ENCODE measurements at regions not wholly inside any gene's neighbourhood (a gene's known extent, or its start where the extent isn't known, plus 50 kb on each side); places are given as distances from the start of the nearest gene placed in this dataset.
"Not testable (repeated sequence)": the region's sequence is repeated elsewhere in the genome, so short reads cannot be mapped to it uniquely, and the experiment has no call there.

GRCh38 chr21:10392301-10392700 is 129.1 kb upstream of the TPTE start:
- not testable (repeated sequence) for H3K36me3 ChIP-seq (ENCODE audit: control insufficient read depth, low read depth, low read length); H3K9ac ChIP-seq (ENCODE audit: low read length); H3K27me3 ChIP-seq (ENCODE audit: control insufficient read depth, insufficient read depth, low read length); H3K4me3 ChIP-seq (ENCODE audit: low read length); H3K27ac ChIP-seq (ENCODE audit: low read length); H3K4me1 ChIP-seq (ENCODE audit: control insufficient read depth, low read depth, low read length)
- H3K9me3 ChIP-seq (ENCODE audit: control insufficient read depth, low read depth, low read length): peaks cover 47% of the 10 kb centered on the region

- not testable (repeated sequence) for H3K36me3 ChIP-seq (ENCODE audit: control insufficient read depth, low read depth, low read length); H3K27me3 ChIP-seq (ENCODE audit: control insufficient read depth, insufficient read depth, low read length); H3K9ac ChIP-seq (ENCODE audit: low read length); H3K4me1 ChIP-seq (ENCODE audit: control insufficient read depth, low read depth, low read length); H3K4me3 ChIP-seq (ENCODE audit: low read length); H3K27ac ChIP-seq (ENCODE audit: low read length)
- peaks cover 35% of the 10 kb centered on the region for H3K9me3 ChIP-seq (ENCODE audit: control insufficient read depth, low read depth, low read length)
Observed at GRCh38 chr21:10395963-10396362, 125.4 kb upstream of the TPTE start.

- not testable (repeated sequence) for H3K4me1 ChIP-seq (ENCODE audit: control insufficient read depth, low read depth, low read length); H3K9ac ChIP-seq (ENCODE audit: low read length); H3K27me3 ChIP-seq (ENCODE audit: control insufficient read depth, insufficient read depth, low read length); H3K36me3 ChIP-seq (ENCODE audit: control insufficient read depth, low read depth, low read length); H3K4me3 ChIP-seq (ENCODE audit: low read length); H3K27ac ChIP-seq (ENCODE audit: low read length)
- peaks cover 41% of the 10 kb centered on the region for H3K9me3 ChIP-seq (ENCODE audit: control insufficient read depth, low read depth, low read length)
Observed at GRCh38 chr21:10397495-10397915, 123.9 kb upstream of the TPTE start.

- H3K27ac ChIP-seq (ENCODE audit: low read length); H3K9ac ChIP-seq (ENCODE audit: low read length); H3K4me3 ChIP-seq (ENCODE audit: low read length); H3K27me3 ChIP-seq (ENCODE audit: control insufficient read depth, insufficient read depth, low read length); H3K4me1 ChIP-seq (ENCODE audit: control insufficient read depth, low read depth, low read length); H3K36me3 ChIP-seq (ENCODE audit: control insufficient read depth, low read depth, low read length): not testable (repeated sequence)
- H3K9me3 ChIP-seq (ENCODE audit: control insufficient read depth, low read depth, low read length): peaks cover 52% of the 10 kb centered on the region
Observed at GRCh38 chr21:10398692-10399489, 122.5 kb upstream of the TPTE start.

GRCh38 chr21:10400622-10401361 is 120.6 kb upstream of the TPTE start:
- H3K4me3 ChIP-seq (ENCODE audit: low read length); H3K27me3 ChIP-seq (ENCODE audit: control insufficient read depth, insufficient read depth, low read length); H3K36me3 ChIP-seq (ENCODE audit: control insufficient read depth, low read depth, low read length); H3K27ac ChIP-seq (ENCODE audit: low read length); H3K9ac ChIP-seq (ENCODE audit: low read length); H3K4me1 ChIP-seq (ENCODE audit: control insufficient read depth, low read depth, low read length): not testable (repeated sequence)
- H3K9me3 ChIP-seq (ENCODE audit: control insufficient read depth, low read depth, low read length): peaks cover 58% of the 10 kb centered on the region

GRCh38 chr21:10402461-10402860 is 118.9 kb upstream of the TPTE start:
- not testable (repeated sequence) for H3K27me3 ChIP-seq (ENCODE audit: control insufficient read depth, insufficient read depth, low read length); H3K4me1 ChIP-seq (ENCODE audit: control insufficient read depth, low read depth, low read length); H3K36me3 ChIP-seq (ENCODE audit: control insufficient read depth, low read depth, low read length); H3K9ac ChIP-seq (ENCODE audit: low read length); H3K27ac ChIP-seq (ENCODE audit: low read length); H3K4me3 ChIP-seq (ENCODE audit: low read length)
- H3K9me3 ChIP-seq (ENCODE audit: control insufficient read depth, low read depth, low read length): peaks cover 58% of the 10 kb centered on the region

- not testable (repeated sequence) for H3K9ac ChIP-seq (ENCODE audit: low read length); H3K4me3 ChIP-seq (ENCODE audit: low read length); H3K27ac ChIP-seq (ENCODE audit: low read length); H3K36me3 ChIP-seq (ENCODE audit: control insufficient read depth, low read depth, low read length); H3K27me3 ChIP-seq (ENCODE audit: control insufficient read depth, insufficient read depth, low read length); H3K4me1 ChIP-seq (ENCODE audit: control insufficient read depth, low read depth, low read length)
- H3K9me3 ChIP-seq (ENCODE audit: control insufficient read depth, low read depth, low read length): peaks cover 55% of the 10 kb centered on the region
Observed at GRCh38 chr21:10405331-10405730, 116.1 kb upstream of the TPTE start.

- H3K36me3 ChIP-seq (ENCODE audit: control insufficient read depth, low read depth, low read length); H3K9ac ChIP-seq (ENCODE audit: low read length); H3K27me3 ChIP-seq (ENCODE audit: control insufficient read depth, insufficient read depth, low read length); H3K27ac ChIP-seq (ENCODE audit: low read length); H3K4me1 ChIP-seq (ENCODE audit: control insufficient read depth, low read depth, low read length); H3K4me3 ChIP-seq (ENCODE audit: low read length): not testable (repeated sequence)
- H3K9me3 ChIP-seq (ENCODE audit: control insufficient read depth, low read depth, low read length): peaks cover 46% of the 10 kb centered on the region
Observed at GRCh38 chr21:10409786-10410185, 111.6 kb upstream of the TPTE start.

GRCh38 chr21:10410354-10410929 is 110.9 kb upstream of the TPTE start:
- not testable (repeated sequence) for H3K4me1 ChIP-seq (ENCODE audit: control insufficient read depth, low read depth, low read length); H3K27me3 ChIP-seq (ENCODE audit: control insufficient read depth, insufficient read depth, low read length); H3K27ac ChIP-seq (ENCODE audit: low read length); H3K36me3 ChIP-seq (ENCODE audit: control insufficient read depth, low read depth, low read length); H3K4me3 ChIP-seq (ENCODE audit: low read length); H3K9ac ChIP-seq (ENCODE audit: low read length)
- H3K9me3 ChIP-seq (ENCODE audit: control insufficient read depth, low read depth, low read length): peaks cover 47% of the 10 kb centered on the region

- H3K4me1 ChIP-seq (ENCODE audit: control insufficient read depth, low read depth, low read length); H3K27me3 ChIP-seq (ENCODE audit: control insufficient read depth, insufficient read depth, low read length); H3K4me3 ChIP-seq (ENCODE audit: low read length); H3K36me3 ChIP-seq (ENCODE audit: control insufficient read depth, low read depth, low read length); H3K9ac ChIP-seq (ENCODE audit: low read length); H3K27ac ChIP-seq (ENCODE audit: low read length): not testable (repeated sequence)
- peaks cover 62% of the 10 kb centered on the region for H3K9me3 ChIP-seq (ENCODE audit: control insufficient read depth, low read depth, low read length)
Observed at GRCh38 chr21:10411776-10412526, 109.4 kb upstream of the TPTE start.

GRCh38 chr21:10412928-10413246 is 108.5 kb upstream of the TPTE start:
- H3K36me3 ChIP-seq (ENCODE audit: control insufficient read depth, low read depth, low read length); H3K4me1 ChIP-seq (ENCODE audit: control insufficient read depth, low read depth, low read length); H3K9ac ChIP-seq (ENCODE audit: low read length); H3K27ac ChIP-seq (ENCODE audit: low read length); H3K27me3 ChIP-seq (ENCODE audit: control insufficient read depth, insufficient read depth, low read length); H3K4me3 ChIP-seq (ENCODE audit: low read length): not testable (repeated sequence)
- H3K9me3 ChIP-seq (ENCODE audit: control insufficient read depth, low read depth, low read length): peaks cover 66% of the 10 kb centered on the region

Measured in iPS-18a (cell line).